ENCODE measurements at regions not wholly inside any gene's neighbourhood (a gene's known extent, or its start where the extent isn't known, plus 50 kb on each side); places are given as distances from the start of the nearest gene placed in this dataset.

DNA sequence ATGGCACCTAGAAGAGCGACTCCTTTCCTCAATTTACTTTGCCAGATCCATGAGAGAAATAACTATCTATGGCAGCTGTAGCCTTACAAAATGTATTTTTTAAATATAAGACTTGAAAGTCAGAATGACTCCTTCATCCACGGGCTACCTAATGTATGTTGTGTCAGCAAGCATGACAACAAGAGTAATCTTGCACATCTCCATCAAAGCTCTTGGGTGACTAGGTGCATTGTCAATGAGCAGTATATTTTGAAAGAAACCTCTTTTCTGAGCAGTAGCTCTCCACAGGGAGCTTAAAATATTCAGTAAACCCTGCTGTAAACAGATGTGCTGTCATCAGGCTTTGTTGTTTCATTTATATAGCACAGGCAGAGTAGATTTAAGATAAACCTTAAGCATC, 757.2 kb upstream of the PHF14 start:
- TF ChIP-seq POLR2A (IDR thresholded peaks at IDR 0.05) = no peak
- TF ChIP-seq, protein P1, sequence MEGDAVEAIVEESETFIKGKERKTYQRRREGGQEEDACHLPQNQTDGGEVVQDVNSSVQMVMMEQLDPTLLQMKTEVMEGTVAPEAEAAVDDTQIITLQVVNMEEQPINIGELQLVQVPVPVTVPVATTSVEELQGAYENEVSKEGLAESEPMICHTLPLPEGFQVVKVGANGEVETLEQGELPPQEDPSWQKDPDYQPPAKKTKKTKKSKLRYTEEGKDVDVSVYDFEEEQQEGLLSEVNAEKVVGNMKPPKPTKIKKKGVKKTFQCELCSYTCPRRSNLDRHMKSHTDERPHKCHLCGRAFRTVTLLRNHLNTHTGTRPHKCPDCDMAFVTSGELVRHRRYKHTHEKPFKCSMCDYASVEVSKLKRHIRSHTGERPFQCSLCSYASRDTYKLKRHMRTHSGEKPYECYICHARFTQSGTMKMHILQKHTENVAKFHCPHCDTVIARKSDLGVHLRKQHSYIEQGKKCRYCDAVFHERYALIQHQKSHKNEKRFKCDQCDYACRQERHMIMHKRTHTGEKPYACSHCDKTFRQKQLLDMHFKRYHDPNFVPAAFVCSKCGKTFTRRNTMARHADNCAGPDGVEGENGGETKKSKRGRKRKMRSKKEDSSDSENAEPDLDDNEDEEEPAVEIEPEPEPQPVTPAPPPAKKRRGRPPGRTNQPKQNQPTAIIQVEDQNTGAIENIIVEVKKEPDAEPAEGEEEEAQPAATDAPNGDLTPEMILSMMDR (IDR thresholded peaks at IDR 0.05) = no peak
